HEK293 (cell line): ENCODE measurements at regions not wholly inside any gene's neighbourhood (a gene's known extent, or its start where the extent isn't known, plus 50 kb on each side); places are given as distances from the start of the nearest gene placed in this dataset.
"Not testable (repeated sequence)": the region's sequence is repeated elsewhere in the genome, so short reads cannot be mapped to it uniquely, and the experiment has no call there.

Source experiments
- CTCF ChIP-seq: fragments of 450-650 bp; formaldehyde crosslinking; IDR thresholded peaks from 2 replicates; pipeline ENCODE4 v1.5.1; 2016; ENCODE audit warnings: missing biosample characterization, missing genetic modification characterization
- ZBTB10 ChIP-seq: fragments of 450-650 bp; formaldehyde crosslinking; IDR thresholded peaks from 2 replicates; pipeline ENCODE4 v1.5.1; 2016; ENCODE audit warnings: missing biosample characterization, missing genetic modification characterization
- ZNF18 ChIP-seq: fragments of 450-650 bp; formaldehyde crosslinking; IDR thresholded peaks from 2 replicates; pipeline ENCODE4 v1.5.1; 2016; ENCODE audit warnings: missing biosample characterization, missing genetic modification characterization
- ZNF549 ChIP-seq: fragments of 450-650 bp; IDR thresholded peaks from 2 replicates; pipeline ENCODE4 v1.5.1; 2018; ENCODE audit warnings: missing biosample characterization, missing genetic modification characterization, mild to moderate bottlenecking, inconsistent platforms, moderate library complexity
- ZNF670 ChIP-seq: fragments of 450-650 bp; formaldehyde crosslinking; IDR thresholded peaks from 2 replicates; pipeline ENCODE4 v1.5.1; 2016; ENCODE audit warnings: missing biosample characterization, missing genetic modification characterization, low read depth
- ZSCAN16 ChIP-seq: fragments of 450-650 bp; formaldehyde crosslinking; IDR thresholded peaks from 2 replicates; pipeline ENCODE4 v1.5.1; 2016; ENCODE audit warnings: missing biosample characterization, missing genetic modification characterization

GRCh38 chr1:165092542-165093162, 263.9 kb downstream of the LMX1A start:
- TF ChIP-seq CTCF (tag by site-specific recombination); ZSCAN16; ZNF549 (tag by site-specific recombination); ZBTB10 (tag by site-specific recombination); ZNF670; ZNF18 (tag by site-specific recombination): not testable (repeated sequence)
